ENCODE measurements at regions not wholly inside any gene's neighbourhood (a gene's known extent, or its start where the extent isn't known, plus 50 kb on each side); places are given as distances from the start of the nearest gene placed in this dataset.

- intact Hi-C loops (cut with micrococcal nuclease; ENCODE audit: unreplicated experiment) = no loop called here
- Histone ChIP-seq H4K20me1 (ENCODE audit: insufficient read depth, low read length) (no peaks in the 10 kb centered on the region), H3K4me2 (ENCODE audit: low read length) (no peak overlapping the region), H3K36me3 (ENCODE audit: insufficient read depth, low read length) (no peaks in the 10 kb centered on the region), H3K79me2 (ENCODE audit: insufficient read depth, low read depth, low read length) (no peaks in the 10 kb centered on the region), H3K9me2 (ENCODE audit: insufficient read depth, low read length) (no peaks in the 10 kb centered on the region), H2AFZ (ENCODE audit: low read length) (no peak overlapping the region), H3K27ac (ENCODE audit: low read depth, low read length, poor library complexity, severe bottlenecking) (no peak overlapping the region), H3K9me3 (ENCODE audit: low read length) (no peaks in the 10 kb centered on the region), H3K4me3 (ENCODE audit: low read depth, low read length, poor library complexity, severe bottlenecking) (no peak overlapping the region), H3K4me1 (ENCODE audit: insufficient read depth, low read length, poor library complexity, severe bottlenecking) (no peaks in the 10 kb centered on the region)
- no peak for DNase-seq (ENCODE audit: low spot score)
- no TSS peak for BruUV-seq (replicated peaks)
- TF ChIP-seq, protein P1, sequence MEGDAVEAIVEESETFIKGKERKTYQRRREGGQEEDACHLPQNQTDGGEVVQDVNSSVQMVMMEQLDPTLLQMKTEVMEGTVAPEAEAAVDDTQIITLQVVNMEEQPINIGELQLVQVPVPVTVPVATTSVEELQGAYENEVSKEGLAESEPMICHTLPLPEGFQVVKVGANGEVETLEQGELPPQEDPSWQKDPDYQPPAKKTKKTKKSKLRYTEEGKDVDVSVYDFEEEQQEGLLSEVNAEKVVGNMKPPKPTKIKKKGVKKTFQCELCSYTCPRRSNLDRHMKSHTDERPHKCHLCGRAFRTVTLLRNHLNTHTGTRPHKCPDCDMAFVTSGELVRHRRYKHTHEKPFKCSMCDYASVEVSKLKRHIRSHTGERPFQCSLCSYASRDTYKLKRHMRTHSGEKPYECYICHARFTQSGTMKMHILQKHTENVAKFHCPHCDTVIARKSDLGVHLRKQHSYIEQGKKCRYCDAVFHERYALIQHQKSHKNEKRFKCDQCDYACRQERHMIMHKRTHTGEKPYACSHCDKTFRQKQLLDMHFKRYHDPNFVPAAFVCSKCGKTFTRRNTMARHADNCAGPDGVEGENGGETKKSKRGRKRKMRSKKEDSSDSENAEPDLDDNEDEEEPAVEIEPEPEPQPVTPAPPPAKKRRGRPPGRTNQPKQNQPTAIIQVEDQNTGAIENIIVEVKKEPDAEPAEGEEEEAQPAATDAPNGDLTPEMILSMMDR (conservative IDR thresholded peaks at IDR 0.05; ENCODE audit: low read length) = no peak
- TF ChIP-seq EZH2phosphoT487 (IDR thresholded peaks at IDR 0.05; ENCODE audit: borderline replicate concordance, low read depth, low read length) = no peak
- POLR2A ChIA-PET = no interaction called here
- CTCF ChIA-PET (ENCODE audit: unreplicated experiment) = no interaction called here
Observed at GRCh38 chr1:38332649-38333310, 286.2 kb upstream of the POU3F1 start.

- Histone ChIP-seq H2AFZ (ENCODE audit: low read length) (no peak overlapping the region), H3K4me1 (ENCODE audit: insufficient read depth, low read length, poor library complexity, severe bottlenecking) (no peaks in the 10 kb centered on the region), H3K4me2 (ENCODE audit: low read length) (no peak overlapping the region), H3K36me3 (ENCODE audit: insufficient read depth, low read length) (no peaks in the 10 kb centered on the region), H3K79me2 (ENCODE audit: insufficient read depth, low read depth, low read length) (no peaks in the 10 kb centered on the region), H3K4me3 (ENCODE audit: low read depth, low read length, poor library complexity, severe bottlenecking) (no peak overlapping the region), H4K20me1 (ENCODE audit: insufficient read depth, low read length) (no peaks in the 10 kb centered on the region), H3K9me3 (ENCODE audit: low read length) (no peaks in the 10 kb centered on the region), H3K9me2 (ENCODE audit: insufficient read depth, low read length) (no peaks in the 10 kb centered on the region), H3K27ac (ENCODE audit: low read depth, low read length, poor library complexity, severe bottlenecking) (no peak overlapping the region)
- no TSS peak for BruUV-seq (replicated peaks)
- no peak for DNase-seq (ENCODE audit: low spot score)
- ChIA-PET CTCF (ENCODE audit: unreplicated experiment) (no interaction called here), POLR2A (no interaction called here)
- intact Hi-C loops (cut with micrococcal nuclease; ENCODE audit: unreplicated experiment) = no loop called here
- TF ChIP-seq, protein P1 (conservative IDR thresholded peaks at IDR 0.05; ENCODE audit: low read length) = no peak
- no peak for TF ChIP-seq EZH2phosphoT487 (IDR thresholded peaks at IDR 0.05; ENCODE audit: borderline replicate concordance, low read depth, low read length)
Observed at GRCh38 chr1:38331496-38332210, 285.1 kb upstream of the POU3F1 start.

DNA sequence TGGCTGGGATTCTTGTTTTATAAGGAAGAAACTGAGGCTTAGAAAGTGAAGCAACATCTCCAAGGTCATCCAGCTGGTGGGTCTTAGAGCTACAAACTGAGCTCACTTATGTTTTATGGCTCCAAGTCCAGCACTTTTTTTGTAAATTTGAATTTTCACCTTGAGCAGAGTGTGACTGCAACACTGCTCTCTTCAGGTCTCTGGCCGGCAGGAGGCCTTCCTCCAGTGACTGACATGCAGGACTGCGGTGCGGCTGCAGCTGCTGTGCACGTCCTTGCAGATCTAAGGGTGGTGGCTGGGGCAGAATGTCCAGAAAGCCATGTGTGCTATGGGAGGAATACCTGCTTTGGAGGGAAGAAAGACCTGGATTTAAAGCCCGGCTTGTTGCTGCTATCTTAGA, 284.2 kb upstream of the POU3F1 start:
- Histone ChIP-seq H3K9me3 (ENCODE audit: low read length) (no peaks in the 10 kb centered on the region), H3K9me2 (ENCODE audit: insufficient read depth, low read length) (no peaks in the 10 kb centered on the region), H3K4me2 (ENCODE audit: low read length) (no peak overlapping the region), H3K79me2 (ENCODE audit: insufficient read depth, low read depth, low read length) (no peaks in the 10 kb centered on the region), H2AFZ (ENCODE audit: low read length) (no peak overlapping the region), H3K4me3 (ENCODE audit: low read depth, low read length, poor library complexity, severe bottlenecking) (no peak overlapping the region), H3K27ac (ENCODE audit: low read depth, low read length, poor library complexity, severe bottlenecking) (no peak overlapping the region), H3K4me1 (ENCODE audit: insufficient read depth, low read length, poor library complexity, severe bottlenecking) (no peaks in the 10 kb centered on the region), H4K20me1 (ENCODE audit: insufficient read depth, low read length) (no peaks in the 10 kb centered on the region), H3K36me3 (ENCODE audit: insufficient read depth, low read length) (no peaks in the 10 kb centered on the region)
- ChIA-PET CTCF (ENCODE audit: unreplicated experiment) (no interaction called here), POLR2A (no interaction called here)
- intact Hi-C loops (cut with micrococcal nuclease; ENCODE audit: unreplicated experiment) = no loop called here
- TF ChIP-seq, protein P1 (conservative IDR thresholded peaks at IDR 0.05; ENCODE audit: low read length) = no peak
- TF ChIP-seq EZH2phosphoT487 (IDR thresholded peaks at IDR 0.05; ENCODE audit: borderline replicate concordance, low read depth, low read length) = no peak
- no TSS peak for BruUV-seq (replicated peaks)
- DNase-seq (ENCODE audit: low spot score) = no peak
